Endothelial cell of umbilical vein (primary cell): ENCODE measurements at regions not wholly inside any gene's neighbourhood (a gene's known extent, or its start where the extent isn't known, plus 50 kb on each side); places are given as distances from the start of the nearest gene placed in this dataset.

ENCODE experiments used
- BruUV-seq: library from RNA; stranded (reverse); fragments of 400-500 nt; replicated peaks from 2 replicates; lab custom pipeline; 2021; lab: Mats Ljungman, UMichigan
- CTCF ChIA-PET: fragments of 300-600, 350-600 bp; sonication (Branson Sonifier 250); formaldehyde crosslinking; loops from one replicate; lab custom pipeline; 2021; ENCODE audit warnings: antibody characterized with exemption, inconsistent platforms; lab: Charles Lee
- POLR2A ChIA-PET: fragments of 300-600, 350-600 bp; sonication (Branson Sonifier 250); formaldehyde crosslinking; loops from one replicate; lab custom pipeline; 2021; ENCODE audit warnings: antibody characterized with exemption, inconsistent platforms; lab: Charles Lee
- DNase-seq: peaks from one replicate; pipeline ENCODE4 v3.0.0-alpha.2; 2011; ENCODE audit warnings: low read depth, low spot score
- FAIRE-seq: peaks from 2 replicates; lab custom pipeline; 2011; peaks lifted over from hg19 to GRCh38; lab: Jason Lieb, UNC
- H2AFZ ChIP-seq: 2 replicates; pipeline ENCODE4 v1.6.0; 2012; ENCODE audit warnings: low read depth, low read length, control low read depth, inconsistent platforms
- H3K27ac ChIP-seq: 2 replicates; pipeline ENCODE4 v1.5.1; 2011; ENCODE audit warnings: low read depth, mild to moderate bottlenecking, control low read depth, low read length, moderate library complexity; ENCODE audit not compliant: insufficient read depth
- H3K27me3 ChIP-seq, 2 experiments: 2 replicates each; pipeline versions ENCODE4 v1.6.0 to v1.6.1; 2011; ENCODE audit warnings: low read length in 2 of 2, mixed read lengths in 1 of 2; ENCODE audit not compliant: control insufficient read depth in 2 of 2, insufficient read depth in 2 of 2
- H3K36me3 ChIP-seq, 2 experiments: 2 replicates in 1 of 2; 3 replicates in 1 of 2; pipeline ENCODE4 v1.5.1; 2011; ENCODE audit warnings: low read length in 2 of 2, mild to moderate bottlenecking in 1 of 2, moderate library complexity in 1 of 2; ENCODE audit not compliant: control insufficient read depth in 2 of 2, insufficient read depth in 2 of 2; ENCODE audit errors: extremely low read depth in 1 of 2
- H3K4me1 ChIP-seq: 3 replicates; pipeline ENCODE4 v1.5.1; 2011; ENCODE audit warnings: mild to moderate bottlenecking, low read length; ENCODE audit not compliant: control insufficient read depth, insufficient read depth; ENCODE audit errors: extremely low read depth
- H3K4me2 ChIP-seq: 2 replicates; pipeline ENCODE4 v1.6.1; 2011; ENCODE audit warnings: low read length, control low read depth, mixed read lengths; ENCODE audit not compliant: insufficient read depth
- H3K4me3 ChIP-seq, 3 experiments: fragments of 200-600 bp in 1 of 3; sonication (generic), shearing (Covaris generic) in 1 of 3; replicated peaks in 1 of 3; 2 replicates each; pipeline ENCODE4 v1.5.1; 2011 to 2016; ENCODE audit warnings: control low read depth in 3 of 3, low read length in 3 of 3, mild to moderate bottlenecking in 2 of 3, inconsistent platforms in 1 of 3, low read depth in 1 of 3, moderate library complexity in 1 of 3; ENCODE audit not compliant: insufficient read depth in 1 of 3
- H3K79me2 ChIP-seq: 2 replicates; pipeline ENCODE4 v1.6.0; 2012; ENCODE audit warnings: low read length, inconsistent platforms; ENCODE audit not compliant: control insufficient read depth, insufficient read depth
- H3K9ac ChIP-seq: replicated peaks from 2 replicates; pipeline ENCODE3; 2011; ENCODE audit warnings: low read length, control low read depth; ENCODE audit not compliant: insufficient read depth; ENCODE audit errors: extremely low read depth
- H3K9me1 ChIP-seq: replicated peaks from 3 replicates; pipeline ENCODE4 v1.6.0; 2011; ENCODE audit warnings: mild to moderate bottlenecking, low read length; ENCODE audit not compliant: control insufficient read depth, insufficient read depth; ENCODE audit errors: extremely low read depth
- H3K9me3 ChIP-seq: replicated peaks from 2 replicates; pipeline ENCODE4 v1.5.1; 2012; ENCODE audit warnings: low read length, inconsistent platforms; ENCODE audit not compliant: control insufficient read depth, insufficient read depth
- H4K20me1 ChIP-seq: replicated peaks from 2 replicates; pipeline ENCODE3; 2011; ENCODE audit warnings: mild to moderate bottlenecking, low read length; ENCODE audit not compliant: control insufficient read depth, insufficient read depth; ENCODE audit errors: extremely low read depth
- EZH2 ChIP-seq: IDR thresholded peaks from 2 replicates; pipeline ENCODE4 v1.6.1; 2012; ENCODE audit warnings: borderline replicate concordance, low read depth, mild to moderate bottlenecking, moderate library complexity, low read length, inconsistent platforms; ENCODE audit not compliant: severe bottlenecking
- FOS ChIP-seq: IDR thresholded peaks from 2 replicates; pipeline ENCODE4 v1.6.1; 2011; ENCODE audit warnings: mild to moderate bottlenecking, low read length, moderate library complexity, borderline replicate concordance; ENCODE audit not compliant: insufficient read depth
- GATA2 ChIP-seq: IDR thresholded peaks from 2 replicates; pipeline ENCODE4 v1.7.0; 2011; ENCODE audit warnings: low read depth, mild to moderate bottlenecking, moderate library complexity, mixed read lengths, low read length; ENCODE audit not compliant: insufficient read length, insufficient read depth
- JUN ChIP-seq: IDR thresholded peaks from 2 replicates; pipeline ENCODE4 v1.6.1; 2011; ENCODE audit warnings: borderline replicate concordance, low read depth; ENCODE audit not compliant: insufficient read length, insufficient read depth
- MYC ChIP-seq: IDR thresholded peaks from one replicate; pipeline ENCODE4 v1.6.1; 2011; ENCODE audit warnings: mild to moderate bottlenecking, low read depth, low read length
- POLR2A ChIP-seq: IDR thresholded peaks from 2 replicates; pipeline ENCODE4 v1.6.1; 2012; ENCODE audit warnings: low read depth, mild to moderate bottlenecking, control low read depth, low read length
- POLR2AphosphoS5 ChIP-seq: IDR thresholded peaks from 2 replicates; pipeline ENCODE4 v1.6.1; 2012; ENCODE audit warnings: low read depth, mild to moderate bottlenecking, control low read depth, low read length, moderate library complexity; ENCODE audit not compliant: insufficient read depth
- dilution Hi-C: fragments of 300-500 bp; cut with MboI; formaldehyde crosslinking; loops from one replicate; pipeline ENCODE4 v1.15.0; 2019; ENCODE audit warnings: low sequenced_read_pairs; ENCODE audit not compliant: extremely low pct_ligation_motif_present
- intact Hi-C: fragments of 100-400 bp; cut with micrococcal nuclease; formaldehyde crosslinking; loops from one replicate; pipeline ENCODE4 v1.10.0; 2022
- TF ChIP-seq, protein P1 (sequence below): IDR thresholded peaks from 2 replicates; pipeline ENCODE4 v1.6.1; 2011; ENCODE audit not compliant: insufficient read depth, insufficient read length
- TF ChIP-seq, protein P2 (sequence below), 2 donors: IDR thresholded peaks; 1 replicate in 1 of 2; 2 replicates in 1 of 2; pipeline ENCODE4 v1.5.1; 2011; ENCODE audit warnings: low read length in 2 of 2, mild to moderate bottlenecking in 2 of 2, moderate library complexity in 2 of 2, control low read depth in 1 of 2, inconsistent platforms in 1 of 2, low read depth in 1 of 2; ENCODE audit not compliant: insufficient read depth in 1 of 2; ENCODE audit errors: extremely low read depth in 1 of 2

- dilution Hi-C loops (no loop called here), intact Hi-C loops (no loop called here)
- POLR2A ChIA-PET: no interaction called here
- H3K79me2 ChIP-seq: no peaks in the 10 kb centered on the region
- no peak for TF ChIP-seq JUN
- no peaks in the 10 kb centered on the region for H3K4me1 ChIP-seq
- BruUV-seq: no TSS peak
- no peak overlapping the region for H3K9ac ChIP-seq
- no peak overlapping the region for H2AFZ ChIP-seq
- no peaks in the 10 kb centered on the region for H4K20me1 ChIP-seq
- H3K27ac ChIP-seq: no peak overlapping the region
- CTCF ChIA-PET: no interaction called here
- peaks cover 4% of the 10 kb centered on the region for H3K9me3 ChIP-seq
- no peak overlapping the region for H3K4me2 ChIP-seq
- no peaks in the 10 kb centered on the region for H3K36me3 ChIP-seq
- DNase-seq (no peak), FAIRE-seq (no peak)
- no peak overlapping the region for H3K4me3 ChIP-seq
- H3K9me1 ChIP-seq: no peaks in the 10 kb centered on the region
- no peaks in the 10 kb centered on the region for H3K27me3 ChIP-seq
Measured at GRCh38 chr2:125747165-125747425, 908.9 kb upstream of the GYPC start.

DNA sequence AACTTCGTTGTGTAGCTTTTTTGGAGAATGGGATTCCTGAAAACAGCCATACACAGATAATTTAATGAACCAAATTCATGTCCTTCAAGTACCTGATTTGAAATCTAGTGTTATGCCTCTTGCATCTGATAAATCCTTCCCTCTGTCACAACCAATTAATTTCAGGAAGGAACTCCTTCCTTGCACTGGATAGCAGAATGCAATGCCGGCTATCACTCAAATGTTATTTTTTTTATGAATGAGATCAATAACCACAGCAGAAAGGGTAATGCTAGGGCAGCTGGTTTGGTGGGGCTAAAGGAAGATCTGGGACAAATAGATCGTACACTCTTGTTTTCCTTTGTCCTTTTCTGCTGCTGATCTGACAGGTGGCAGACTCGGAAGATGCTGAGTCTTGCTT lies 899.5 kb upstream of the GYPC start:
- Histone ChIP-seq H3K27me3 (no peaks in the 10 kb centered on the region), H3K9ac (no peak overlapping the region), H3K9me3 (no peaks in the 10 kb centered on the region), H2AFZ (no peak overlapping the region), H3K4me2 (no peak overlapping the region), H3K79me2 (no peaks in the 10 kb centered on the region), H3K27ac (no peak overlapping the region), H3K4me3 (no peak overlapping the region), H4K20me1 (no peaks in the 10 kb centered on the region), H3K4me1 (no peaks in the 10 kb centered on the region), H3K36me3 (no peaks in the 10 kb centered on the region), H3K9me1 (no peaks in the 10 kb centered on the region)
- BruUV-seq: no TSS peak
- ChIA-PET POLR2A (no interaction called here), CTCF (no interaction called here)
- FAIRE-seq (no peak), DNase-seq (no peak)
- TF ChIP-seq, protein P1, sequence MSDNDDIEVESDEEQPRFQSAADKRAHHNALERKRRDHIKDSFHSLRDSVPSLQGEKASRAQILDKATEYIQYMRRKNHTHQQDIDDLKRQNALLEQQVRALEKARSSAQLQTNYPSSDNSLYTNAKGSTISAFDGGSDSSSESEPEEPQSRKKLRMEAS: no peak
- TF ChIP-seq FOS (no peak), GATA2 (no peak), EZH2 (no peak), POLR2A (no peak), POLR2AphosphoS5 (no peak), JUN (no peak), MYC (no peak)
- TF ChIP-seq, protein P2, sequence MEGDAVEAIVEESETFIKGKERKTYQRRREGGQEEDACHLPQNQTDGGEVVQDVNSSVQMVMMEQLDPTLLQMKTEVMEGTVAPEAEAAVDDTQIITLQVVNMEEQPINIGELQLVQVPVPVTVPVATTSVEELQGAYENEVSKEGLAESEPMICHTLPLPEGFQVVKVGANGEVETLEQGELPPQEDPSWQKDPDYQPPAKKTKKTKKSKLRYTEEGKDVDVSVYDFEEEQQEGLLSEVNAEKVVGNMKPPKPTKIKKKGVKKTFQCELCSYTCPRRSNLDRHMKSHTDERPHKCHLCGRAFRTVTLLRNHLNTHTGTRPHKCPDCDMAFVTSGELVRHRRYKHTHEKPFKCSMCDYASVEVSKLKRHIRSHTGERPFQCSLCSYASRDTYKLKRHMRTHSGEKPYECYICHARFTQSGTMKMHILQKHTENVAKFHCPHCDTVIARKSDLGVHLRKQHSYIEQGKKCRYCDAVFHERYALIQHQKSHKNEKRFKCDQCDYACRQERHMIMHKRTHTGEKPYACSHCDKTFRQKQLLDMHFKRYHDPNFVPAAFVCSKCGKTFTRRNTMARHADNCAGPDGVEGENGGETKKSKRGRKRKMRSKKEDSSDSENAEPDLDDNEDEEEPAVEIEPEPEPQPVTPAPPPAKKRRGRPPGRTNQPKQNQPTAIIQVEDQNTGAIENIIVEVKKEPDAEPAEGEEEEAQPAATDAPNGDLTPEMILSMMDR (IDR thresholded peaks at IDR 0.05; ENCODE audit: extremely low read depth in 1 of 2, insufficient read depth in 1 of 2, low read depth in 1 of 2, low read length in 2 of 2): no peak
- dilution Hi-C loops: no loop called here
- intact Hi-C loops: no loop called here
